Body of pancreas (tissue), 4 donors: ENCODE measurements at regions not wholly inside any gene's neighbourhood (a gene's known extent, or its start where the extent isn't known, plus 50 kb on each side); places are given as distances from the start of the nearest gene placed in this dataset.

Source experiments
- ATAC-seq: fragments of 150-250 bp; one replicate; pipeline ENCODE4 v1.9.1; 2016
- DNase-seq, 4 donors: peaks; one replicate each; pipeline ENCODE4 v3.0.0-alpha.2; 2019
- H3K27ac ChIP-seq, 4 donors: fragments of 200-600 bp; sonication (generic); 1 replicate in 3 of 4; 2 replicates in 1 of 4; pipeline versions ENCODE4 v1.5.1 to v1.6.1; 2016 to 2019; ENCODE audit warnings: mild to moderate bottlenecking in 1 of 4, mixed read lengths in 1 of 4, moderate library complexity in 1 of 4
- H3K27me3 ChIP-seq, 2 donors: fragments of 200-600 bp; sonication (generic); one replicate each; pipeline ENCODE4 v1.6.0; 2016; ENCODE audit warnings: mild to moderate bottlenecking in 1 of 2
- H3K36me3 ChIP-seq, 2 donors: fragments of 200-600 bp; sonication (generic); replicated peaks in 1 of 2; 2 replicates each; pipeline ENCODE4 v1.5.1; 2016; ENCODE audit warnings: low read depth in 2 of 2; ENCODE audit not compliant: insufficient read depth in 1 of 2
- H3K4me1 ChIP-seq: fragments of 200-600 bp; sonication (generic); one replicate; pipeline ENCODE4 v1.6.0; 2016
- H3K4me3 ChIP-seq, 2 donors: fragments of 200-600 bp; sonication (generic); 1 replicate in 1 of 2; 2 replicates in 1 of 2; pipeline ENCODE4 v1.5.1; 2016 to 2019
- H3K9me3 ChIP-seq, 3 donors: fragments of 200-600 bp; sonication (generic); 1 replicate in 2 of 3; 2 replicates in 1 of 3; pipeline ENCODE4 v1.5.1; 2016
- CTCF ChIP-seq, 7 experiments: fragments of 450-650 bp in 4 of 7; fragments of 200-600 bp in 3 of 7; sonication (generic) in 3 of 7; IDR thresholded peaks; one replicate each; pipeline ENCODE4 v1.5.1; 2016 to 2019; ENCODE audit warnings: antibody characterized with exemption in 7 of 7
- POLR2A ChIP-seq, 3 donors: fragments of 450-650 bp; IDR thresholded peaks; one replicate each; pipeline ENCODE4 v1.6.1; 2016; ENCODE audit warnings: antibody characterized with exemption in 3 of 3, mild to moderate bottlenecking in 2 of 3
- WGBS, 2 donors: methylation state at CpG; one replicate each; pipeline ENCODE4 v1.1.5; 2017; 5-methylcytosine and 5-hydroxymethylcytosine counted together
- intact Hi-C: fragments of 100-400 bp; cut with DNase I; formaldehyde crosslinking; loops from one replicate; pipeline ENCODE4 v1.15.1; 2023

- WGBS, 2 donors = 76 to 86% methylated on average over 6 of the region's 6 CpGs
- no peaks in the 10 kb centered on the region for H3K27me3 ChIP-seq
- no peak for DNase-seq
- H3K4me1 ChIP-seq = no peaks in the 10 kb centered on the region
- intact Hi-C loops = no loop called here
- no peaks in the 10 kb centered on the region for H3K36me3 ChIP-seq
- no peaks in the 10 kb centered on the region for H3K9me3 ChIP-seq
- H3K4me3 ChIP-seq = no peak overlapping the region
- TF ChIP-seq CTCF (IDR thresholded peaks at IDR 0.05) (no peak), POLR2A (IDR thresholded peaks at IDR 0.05) (no peak)
- no peak overlapping the region for H3K27ac ChIP-seq
- ATAC-seq = no peak
Measured at GRCh38 chr14:84646786-84647500, 883.0 kb upstream of the FLRT2 start.

GRCh38 chr14:84655014-84655413 is 874.9 kb upstream of the FLRT2 start:
- Histone ChIP-seq H3K36me3 (no peaks in the 10 kb centered on the region), H3K4me1 (no peaks in the 10 kb centered on the region), H3K27ac (no peak overlapping the region), H3K27me3 (no peaks in the 10 kb centered on the region), H3K4me3 (no peak overlapping the region), H3K9me3 (no peaks in the 10 kb centered on the region)
- 82 to 83% methylated on average over 7 of the region's 7 CpGs for WGBS, 2 donors
- no peak for ATAC-seq
- DNase-seq = no peak
- TF ChIP-seq CTCF (IDR thresholded peaks at IDR 0.05) (no peak), POLR2A (IDR thresholded peaks at IDR 0.05) (no peak)
- intact Hi-C loops = no loop called here

- H3K27me3 ChIP-seq = no peaks in the 10 kb centered on the region
- H3K27ac ChIP-seq = no peak overlapping the region
- no peaks in the 10 kb centered on the region for H3K36me3 ChIP-seq
- intact Hi-C loops = no loop called here
- DNase-seq (no peak), ATAC-seq (no peak)
- TF ChIP-seq POLR2A (IDR thresholded peaks at IDR 0.05) (no peak), CTCF (IDR thresholded peaks at IDR 0.05) (no peak)
- no peak overlapping the region for H3K4me3 ChIP-seq
- peaks cover 0 to 9% (median 0%) of the 10 kb centered on the region in 3 donors for H3K9me3 ChIP-seq
- H3K4me1 ChIP-seq = no peaks in the 10 kb centered on the region
- 58 to 67% methylated on average over 1 of the region's 1 CpG for WGBS, 2 donors
Measured at GRCh38 chr14:84657911-84658310, 872.0 kb upstream of the FLRT2 start.

- Histone ChIP-seq H3K9me3 (no peaks in the 10 kb centered on the region), H3K36me3 (no peaks in the 10 kb centered on the region), H3K27ac (no peak overlapping the region), H3K27me3 (no peaks in the 10 kb centered on the region), H3K4me1 (no peaks in the 10 kb centered on the region), H3K4me3 (no peak overlapping the region)
- no peak for ATAC-seq
- intact Hi-C loops = no loop called here
- DNase-seq = no peak
- TF ChIP-seq CTCF (IDR thresholded peaks at IDR 0.05) (no peak), POLR2A (IDR thresholded peaks at IDR 0.05) (no peak)
Measured at GRCh38 chr14:84670796-84671195, 859.1 kb upstream of the FLRT2 start.

GRCh38 chr14:84671776-84672175 is 858.2 kb upstream of the FLRT2 start:
- Histone ChIP-seq H3K4me1 (no peaks in the 10 kb centered on the region), H3K9me3 (no peaks in the 10 kb centered on the region), H3K27me3 (no peaks in the 10 kb centered on the region), H3K36me3 (no peaks in the 10 kb centered on the region), H3K4me3 (no peak overlapping the region), H3K27ac (no peak overlapping the region)
- ATAC-seq (no peak), DNase-seq (no peak)
- TF ChIP-seq CTCF (IDR thresholded peaks at IDR 0.05) = no peak
- no peak for TF ChIP-seq POLR2A (IDR thresholded peaks at IDR 0.05)
- intact Hi-C loops = no loop called here
- WGBS, 2 donors = 84 to 85% methylated on average over 3 of the region's 3 CpGs
